Umbilical cord (tissue), 1 donor: ENCODE measurements at regions not wholly inside any gene's neighbourhood (a gene's known extent, or its start where the extent isn't known, plus 50 kb on each side); places are given as distances from the start of the nearest gene placed in this dataset.

Experiments
- DNase-seq: peaks from one replicate; pipeline ENCODE4 v3.0.0-alpha.2; 2015; ENCODE audit warnings: low spot score

- no peak for DNase-seq
These were observed 58.4 kb upstream of the OTX2 start for GRCh38 chr14:56868660-56869059.

- DNase-seq, result no peak
These were observed 52.6 kb upstream of the OTX2 start for GRCh38 chr14:56862836-56863235.

GRCh38 chr14:56860441-56860840, 50.2 kb upstream of the OTX2 start:
- DNase-seq, result no peak
